GM12878 (cell line): ENCODE measurements at regions not wholly inside any gene's neighbourhood (a gene's known extent, or its start where the extent isn't known, plus 50 kb on each side); places are given as distances from the start of the nearest gene placed in this dataset.

Source experiments
- ATAC-seq: fragments of 200-7000 bp; cut with Tn5 transposase; 3 replicates; pipeline ENCODE4 v1.9.1; 2020; ENCODE audit warnings: mild to moderate bottlenecking, moderate library complexity
- BruUV-seq: library from RNA; stranded (reverse); fragments of 400-500 nt; replicated peaks from 2 replicates; lab custom pipeline; 2021; lab: Mats Ljungman, UMichigan
- CTCF ChIA-PET: fragments of 300-600 bp; sonication (Branson Sonifier 250); formaldehyde crosslinking; extraction: SDS; loops from one replicate; lab custom pipeline; 2021; ENCODE audit warnings: inconsistent platforms; lab: Yijun Ruan, JAX
- POLR2A ChIA-PET: fragments of 350-600 bp; formaldehyde crosslinking; extraction: SDS; loops from one replicate; lab custom pipeline; 2021; ENCODE audit warnings: inconsistent platforms; lab: Charles Lee
- RAD21 ChIA-PET: fragments of 300-600 bp; sonication (Branson Sonifier 250); formaldehyde crosslinking; loops from one replicate; lab custom pipeline; 2023; ENCODE audit warnings: antibody characterized with exemption; ENCODE audit not compliant: unreplicated experiment; lab: Charles Lee
- SMC1A ChIA-PET: fragments of 300-600 bp; sonication (Branson Sonifier 250); formaldehyde crosslinking; loops from one replicate; lab custom pipeline; 2023; ENCODE audit not compliant: unreplicated experiment, uncharacterized antibody; lab: Charles Lee
- DNase-seq: peaks from one replicate; pipeline ENCODE4 v3.0.0-alpha.2; 2011; ENCODE audit warnings: low read depth, low spot score
- FAIRE-seq: peaks from 3 replicates; lab custom pipeline; 2011; peaks lifted over from hg19 to GRCh38; lab: Jason Lieb, UNC
- H2AFZ ChIP-seq: 2 replicates; pipeline ENCODE4 v1.6.0; 2011; ENCODE audit warnings: low read depth, low read length, control low read depth; ENCODE audit not compliant: control insufficient read depth
- H3K27ac ChIP-seq: 2 replicates; pipeline ENCODE4 v1.5.1; 2011; ENCODE audit warnings: control low read depth; ENCODE audit not compliant: control insufficient read depth, insufficient read depth
- H3K27me3 ChIP-seq, 2 experiments: replicated peaks in 1 of 2; 2 replicates each; pipeline versions ENCODE4 v1.6.0 to v1.6.1; 2011; ENCODE audit warnings: low read length in 1 of 2; ENCODE audit not compliant: control insufficient read depth in 2 of 2, insufficient read depth in 2 of 2
- H3K36me3 ChIP-seq, 2 experiments: 2 replicates each; pipeline ENCODE4 v1.5.1; 2011; ENCODE audit warnings: low read length in 1 of 2; ENCODE audit not compliant: control insufficient read depth in 2 of 2, insufficient read depth in 2 of 2
- H3K4me1 ChIP-seq: 2 replicates; pipeline ENCODE4 v1.6.1; 2011; ENCODE audit warnings: mild to moderate bottlenecking, low read length, moderate library complexity, mixed read lengths; ENCODE audit not compliant: control insufficient read depth, insufficient read depth
- H3K4me2 ChIP-seq: 2 replicates; pipeline ENCODE4 v1.6.0; 2011; ENCODE audit warnings: control low read depth; ENCODE audit not compliant: control insufficient read depth, insufficient read depth
- H3K4me3 ChIP-seq: fragments of 200-600 bp; sonication (generic); 2 replicates; pipeline ENCODE4 v1.5.1; 2016
- H3K79me2 ChIP-seq: 2 replicates; pipeline ENCODE4 v1.6.0; 2011; ENCODE audit warnings: low read length; ENCODE audit not compliant: control insufficient read depth, insufficient read depth
- H3K9ac ChIP-seq: 2 replicates; pipeline ENCODE4 v1.8.0; 2011; ENCODE audit warnings: low read length, control low read depth, mixed read lengths; ENCODE audit not compliant: control insufficient read depth, insufficient read depth
- H3K9me3 ChIP-seq: replicated peaks from 3 replicates; pipeline ENCODE4 v1.5.1; 2011; ENCODE audit warnings: mild to moderate bottlenecking, low read length; ENCODE audit not compliant: control insufficient read depth, insufficient read depth
- H4K20me1 ChIP-seq: 2 replicates; pipeline ENCODE4 v1.6.0; 2011; ENCODE audit not compliant: control insufficient read depth, insufficient read depth
- GATAD2B ChIP-seq: fragments of 450-650 bp; conservative IDR thresholded peaks from 2 replicates; pipeline ENCODE4 v1.6.1; 2017; ENCODE audit warnings: low read depth, mild to moderate bottlenecking, moderate library complexity
- JUNB ChIP-seq: IDR thresholded peaks from 2 replicates; pipeline ENCODE4 v1.6.1; 2016; ENCODE audit warnings: antibody characterized with exemption, mild to moderate bottlenecking
- NFYA ChIP-seq: IDR thresholded peaks from 2 replicates; pipeline ENCODE4 v1.6.1; 2011; ENCODE audit warnings: low read depth, mild to moderate bottlenecking, low read length, improper control_type of control experiment, borderline replicate concordance
- SIX5 ChIP-seq: IDR thresholded peaks from 2 replicates; pipeline ENCODE4 v1.6.1; 2011; ENCODE audit warnings: mild to moderate bottlenecking, low read depth, low read length, moderate library complexity; ENCODE audit not compliant: severe bottlenecking
- TCF3 ChIP-seq: IDR thresholded peaks from 2 replicates; pipeline ENCODE4 v1.6.1; 2012; ENCODE audit warnings: low read depth, mild to moderate bottlenecking, low read length, borderline replicate concordance; ENCODE audit not compliant: insufficient read depth
- ZBED1 ChIP-seq: IDR thresholded peaks from 2 replicates; pipeline ENCODE4 v1.6.1; 2016; ENCODE audit warnings: borderline replicate concordance
- ZNF207 ChIP-seq: fragments of 450-650 bp; IDR thresholded peaks from 2 replicates; pipeline ENCODE4 v1.6.1; 2014; ENCODE audit warnings: antibody characterized with exemption, mild to moderate bottlenecking, borderline replicate concordance
- ZNF274 ChIP-seq: IDR thresholded peaks from one replicate; pipeline ENCODE4 v1.8.0; 2011; ENCODE audit not compliant: insufficient read length, insufficient read depth
- WGBS: methylation state at CpG from one replicate; pipeline ENCODE4 v1.1.6; 2016; ENCODE audit warnings: low lambda C conversion rate; ENCODE audit not compliant: insufficient replicate concordance, insufficient coverage; ENCODE audit errors: missing lambda C conversion rate; 5-methylcytosine and 5-hydroxymethylcytosine counted together
- in situ Hi-C: fragments of 300-500 bp; cut with MboI; formaldehyde crosslinking; loops from 9 replicates; pipeline ENCODE4 v1.14.3; 2018; ENCODE audit warnings: mixed read lengths
- intact Hi-C: fragments of 100-400 bp; cut with micrococcal nuclease; formaldehyde crosslinking; loops from one replicate; pipeline ENCODE4 v1.14.2; 2022; ENCODE audit not compliant: unreplicated experiment
- TF ChIP-seq, protein P1 (sequence below), 3 experiments: IDR thresholded peaks in 2 of 3; conservative IDR thresholded peaks in 1 of 3; 2 replicates each; pipeline ENCODE4 v1.5.1; 2011; ENCODE audit warnings: low read depth in 3 of 3, low read length in 3 of 3, mild to moderate bottlenecking in 3 of 3, control low read depth in 2 of 3, moderate library complexity in 2 of 3, inconsistent platforms in 1 of 3, mixed read lengths in 1 of 3; ENCODE audit not compliant: control insufficient read depth in 2 of 3, insufficient read depth in 1 of 3; ENCODE audit errors: extremely low read depth in 1 of 3
- TF ChIP-seq, protein P2 (sequence below): fragments of 450-650 bp; formaldehyde crosslinking; IDR thresholded peaks from 2 replicates; pipeline ENCODE4 v1.4.0; 2020; ENCODE audit warnings: mild to moderate bottlenecking, moderate library complexity
- TF ChIP-seq, protein P3 (sequence below): fragments of 150-350 bp; IDR thresholded peaks from 2 replicates; pipeline ENCODE4 v1.6.1; 2016; ENCODE audit warnings: low read depth, low read length
- TF ChIP-seq, protein P4 (sequence below): fragments of 150-350 bp; IDR thresholded peaks from 2 replicates; pipeline ENCODE4 v1.6.1; 2014; ENCODE audit warnings: mild to moderate bottlenecking, low read depth, low read length
- TF ChIP-seq, protein P5 (sequence below): fragments of 450-650 bp; IDR thresholded peaks from 2 replicates; pipeline ENCODE4 v1.6.1; 2016; ENCODE audit warnings: mild to moderate bottlenecking

DNA sequence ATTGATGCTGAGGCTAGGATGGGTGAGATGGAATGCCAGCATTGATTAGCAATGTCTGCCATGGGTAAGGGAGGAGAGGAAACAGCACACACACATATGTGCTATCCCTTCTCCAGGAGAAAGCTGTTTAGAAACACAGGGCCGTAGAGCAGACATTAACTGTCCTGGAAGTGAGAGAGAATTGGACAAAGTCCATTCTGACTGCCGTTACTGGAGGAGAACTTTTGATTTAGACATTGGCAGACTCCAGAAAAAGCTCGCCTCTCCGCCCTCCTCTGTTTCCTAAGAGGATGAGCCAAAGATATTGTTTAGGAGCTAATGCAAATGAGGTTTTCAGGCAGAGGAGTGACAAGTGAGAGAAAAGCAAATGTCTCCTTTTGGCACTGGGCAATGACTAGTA, 237.0 kb downstream of the HAPSTR1 start:
- in situ Hi-C loops, result no loop called here
- SMC1A ChIA-PET, result no interaction called here
- TF ChIP-seq SIX5 (no peak), ZNF274 (no peak), ZNF207 (no peak), GATAD2B (no peak), JUNB (no peak), NFYA (no peak), TCF3 (no peak), ZBED1 (no peak)
- TF ChIP-seq, protein P1, sequence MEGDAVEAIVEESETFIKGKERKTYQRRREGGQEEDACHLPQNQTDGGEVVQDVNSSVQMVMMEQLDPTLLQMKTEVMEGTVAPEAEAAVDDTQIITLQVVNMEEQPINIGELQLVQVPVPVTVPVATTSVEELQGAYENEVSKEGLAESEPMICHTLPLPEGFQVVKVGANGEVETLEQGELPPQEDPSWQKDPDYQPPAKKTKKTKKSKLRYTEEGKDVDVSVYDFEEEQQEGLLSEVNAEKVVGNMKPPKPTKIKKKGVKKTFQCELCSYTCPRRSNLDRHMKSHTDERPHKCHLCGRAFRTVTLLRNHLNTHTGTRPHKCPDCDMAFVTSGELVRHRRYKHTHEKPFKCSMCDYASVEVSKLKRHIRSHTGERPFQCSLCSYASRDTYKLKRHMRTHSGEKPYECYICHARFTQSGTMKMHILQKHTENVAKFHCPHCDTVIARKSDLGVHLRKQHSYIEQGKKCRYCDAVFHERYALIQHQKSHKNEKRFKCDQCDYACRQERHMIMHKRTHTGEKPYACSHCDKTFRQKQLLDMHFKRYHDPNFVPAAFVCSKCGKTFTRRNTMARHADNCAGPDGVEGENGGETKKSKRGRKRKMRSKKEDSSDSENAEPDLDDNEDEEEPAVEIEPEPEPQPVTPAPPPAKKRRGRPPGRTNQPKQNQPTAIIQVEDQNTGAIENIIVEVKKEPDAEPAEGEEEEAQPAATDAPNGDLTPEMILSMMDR (IDR thresholded peaks at IDR 0.05 in 2 of 3, conservative IDR thresholded peaks at IDR 0.05 in 1 of 3; ENCODE audit: control insufficient read depth in 2 of 3, extremely low read depth in 1 of 3, insufficient read depth in 1 of 3, low read depth in 3 of 3, low read length in 3 of 3), result no peak
- TF ChIP-seq, protein P2, sequence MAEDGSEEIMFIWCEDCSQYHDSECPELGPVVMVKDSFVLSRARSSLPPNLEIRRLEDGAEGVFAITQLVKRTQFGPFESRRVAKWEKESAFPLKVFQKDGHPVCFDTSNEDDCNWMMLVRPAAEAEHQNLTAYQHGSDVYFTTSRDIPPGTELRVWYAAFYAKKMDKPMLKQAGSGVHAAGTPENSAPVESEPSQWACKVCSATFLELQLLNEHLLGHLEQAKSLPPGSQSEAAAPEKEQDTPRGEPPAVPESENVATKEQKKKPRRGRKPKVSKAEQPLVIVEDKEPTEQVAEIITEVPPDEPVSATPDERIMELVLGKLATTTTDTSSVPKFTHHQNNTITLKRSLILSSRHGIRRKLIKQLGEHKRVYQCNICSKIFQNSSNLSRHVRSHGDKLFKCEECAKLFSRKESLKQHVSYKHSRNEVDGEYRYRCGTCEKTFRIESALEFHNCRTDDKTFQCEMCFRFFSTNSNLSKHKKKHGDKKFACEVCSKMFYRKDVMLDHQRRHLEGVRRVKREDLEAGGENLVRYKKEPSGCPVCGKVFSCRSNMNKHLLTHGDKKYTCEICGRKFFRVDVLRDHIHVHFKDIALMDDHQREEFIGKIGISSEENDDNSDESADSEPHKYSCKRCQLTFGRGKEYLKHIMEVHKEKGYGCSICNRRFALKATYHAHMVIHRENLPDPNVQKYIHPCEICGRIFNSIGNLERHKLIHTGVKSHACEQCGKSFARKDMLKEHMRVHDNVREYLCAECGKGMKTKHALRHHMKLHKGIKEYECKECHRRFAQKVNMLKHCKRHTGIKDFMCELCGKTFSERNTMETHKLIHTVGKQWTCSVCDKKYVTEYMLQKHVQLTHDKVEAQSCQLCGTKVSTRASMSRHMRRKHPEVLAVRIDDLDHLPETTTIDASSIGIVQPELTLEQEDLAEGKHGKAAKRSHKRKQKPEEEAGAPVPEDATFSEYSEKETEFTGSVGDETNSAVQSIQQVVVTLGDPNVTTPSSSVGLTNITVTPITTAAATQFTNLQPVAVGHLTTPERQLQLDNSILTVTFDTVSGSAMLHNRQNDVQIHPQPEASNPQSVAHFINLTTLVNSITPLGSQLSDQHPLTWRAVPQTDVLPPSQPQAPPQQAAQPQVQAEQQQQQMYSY (CRISPR knock-in tag), result no peak
- TF ChIP-seq, protein P3, sequence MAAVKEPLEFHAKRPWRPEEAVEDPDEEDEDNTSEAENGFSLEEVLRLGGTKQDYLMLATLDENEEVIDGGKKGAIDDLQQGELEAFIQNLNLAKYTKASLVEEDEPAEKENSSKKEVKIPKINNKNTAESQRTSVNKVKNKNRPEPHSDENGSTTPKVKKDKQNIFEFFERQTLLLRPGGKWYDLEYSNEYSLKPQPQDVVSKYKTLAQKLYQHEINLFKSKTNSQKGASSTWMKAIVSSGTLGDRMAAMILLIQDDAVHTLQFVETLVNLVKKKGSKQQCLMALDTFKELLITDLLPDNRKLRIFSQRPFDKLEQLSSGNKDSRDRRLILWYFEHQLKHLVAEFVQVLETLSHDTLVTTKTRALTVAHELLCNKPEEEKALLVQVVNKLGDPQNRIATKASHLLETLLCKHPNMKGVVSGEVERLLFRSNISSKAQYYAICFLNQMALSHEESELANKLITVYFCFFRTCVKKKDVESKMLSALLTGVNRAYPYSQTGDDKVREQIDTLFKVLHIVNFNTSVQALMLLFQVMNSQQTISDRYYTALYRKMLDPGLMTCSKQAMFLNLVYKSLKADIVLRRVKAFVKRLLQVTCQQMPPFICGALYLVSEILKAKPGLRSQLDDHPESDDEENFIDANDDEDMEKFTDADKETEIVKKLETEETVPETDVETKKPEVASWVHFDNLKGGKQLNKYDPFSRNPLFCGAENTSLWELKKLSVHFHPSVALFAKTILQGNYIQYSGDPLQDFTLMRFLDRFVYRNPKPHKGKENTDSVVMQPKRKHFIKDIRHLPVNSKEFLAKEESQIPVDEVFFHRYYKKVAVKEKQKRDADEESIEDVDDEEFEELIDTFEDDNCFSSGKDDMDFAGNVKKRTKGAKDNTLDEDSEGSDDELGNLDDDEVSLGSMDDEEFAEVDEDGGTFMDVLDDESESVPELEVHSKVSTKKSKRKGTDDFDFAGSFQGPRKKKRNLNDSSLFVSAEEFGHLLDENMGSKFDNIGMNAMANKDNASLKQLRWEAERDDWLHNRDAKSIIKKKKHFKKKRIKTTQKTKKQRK, result no peak
- TF ChIP-seq, protein P4, sequence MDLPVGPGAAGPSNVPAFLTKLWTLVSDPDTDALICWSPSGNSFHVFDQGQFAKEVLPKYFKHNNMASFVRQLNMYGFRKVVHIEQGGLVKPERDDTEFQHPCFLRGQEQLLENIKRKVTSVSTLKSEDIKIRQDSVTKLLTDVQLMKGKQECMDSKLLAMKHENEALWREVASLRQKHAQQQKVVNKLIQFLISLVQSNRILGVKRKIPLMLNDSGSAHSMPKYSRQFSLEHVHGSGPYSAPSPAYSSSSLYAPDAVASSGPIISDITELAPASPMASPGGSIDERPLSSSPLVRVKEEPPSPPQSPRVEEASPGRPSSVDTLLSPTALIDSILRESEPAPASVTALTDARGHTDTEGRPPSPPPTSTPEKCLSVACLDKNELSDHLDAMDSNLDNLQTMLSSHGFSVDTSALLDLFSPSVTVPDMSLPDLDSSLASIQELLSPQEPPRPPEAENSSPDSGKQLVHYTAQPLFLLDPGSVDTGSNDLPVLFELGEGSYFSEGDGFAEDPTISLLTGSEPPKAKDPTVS, result no peak
- TF ChIP-seq, protein P5, sequence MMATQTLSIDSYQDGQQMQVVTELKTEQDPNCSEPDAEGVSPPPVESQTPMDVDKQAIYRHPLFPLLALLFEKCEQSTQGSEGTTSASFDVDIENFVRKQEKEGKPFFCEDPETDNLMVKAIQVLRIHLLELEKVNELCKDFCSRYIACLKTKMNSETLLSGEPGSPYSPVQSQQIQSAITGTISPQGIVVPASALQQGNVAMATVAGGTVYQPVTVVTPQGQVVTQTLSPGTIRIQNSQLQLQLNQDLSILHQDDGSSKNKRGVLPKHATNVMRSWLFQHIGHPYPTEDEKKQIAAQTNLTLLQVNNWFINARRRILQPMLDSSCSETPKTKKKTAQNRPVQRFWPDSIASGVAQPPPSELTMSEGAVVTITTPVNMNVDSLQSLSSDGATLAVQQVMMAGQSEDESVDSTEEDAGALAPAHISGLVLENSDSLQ, result no peak

More for the DNA sequence above, 237.0 kb downstream of the HAPSTR1 start:
- DNase-seq (no peak), ATAC-seq (no peak), FAIRE-seq (no peak)
- intact Hi-C loops, result no loop called here
- Histone ChIP-seq H3K4me3 (no peak overlapping the region), H3K36me3 (no peaks in the 10 kb centered on the region), H3K27ac (no peak overlapping the region), H3K9me3 (no peaks in the 10 kb centered on the region), H3K4me2 (no peak overlapping the region), H3K9ac (no peak overlapping the region), H3K79me2 (no peaks in the 10 kb centered on the region), H3K4me1 (no peaks in the 10 kb centered on the region), H4K20me1 (no peaks in the 10 kb centered on the region), H2AFZ (no peak overlapping the region), H3K27me3 (no peaks in the 10 kb centered on the region)
- ChIA-PET CTCF (no interaction called here), RAD21 (no interaction called here), POLR2A (no interaction called here)
- no TSS peak for BruUV-seq
- 9% methylated on average over 4 of the region's 4 CpGs for WGBS
